HG03442 (cell line): ENCODE measurements at regions not wholly inside any gene's neighbourhood (a gene's known extent, or its start where the extent isn't known, plus 50 kb on each side); places are given as distances from the start of the nearest gene placed in this dataset.
"Not testable (repeated sequence)": the region's sequence is repeated elsewhere in the genome, so short reads cannot be mapped to it uniquely, and the experiment has no call there.

ENCODE experiments used
- ATAC-seq: cut with Tn5 transposase; IDR thresholded peaks from one replicate; pipeline ENCODE4 v1.9.1; 2021; ENCODE audit warnings: mild to moderate bottlenecking, moderate library complexity; ENCODE audit not compliant: unreplicated experiment

- no peak for ATAC-seq
These were observed 102.0 kb downstream of the CARTPT start for GRCh38 chr5:71821029-71821428.

GRCh38 chr5:71822065-71822464 lies 103.0 kb downstream of the CARTPT start:
- ATAC-seq, result not testable (repeated sequence)

GRCh38 chr5:71825992-71826391 lies 106.9 kb downstream of the CARTPT start:
- ATAC-seq, result no peak

DNA sequence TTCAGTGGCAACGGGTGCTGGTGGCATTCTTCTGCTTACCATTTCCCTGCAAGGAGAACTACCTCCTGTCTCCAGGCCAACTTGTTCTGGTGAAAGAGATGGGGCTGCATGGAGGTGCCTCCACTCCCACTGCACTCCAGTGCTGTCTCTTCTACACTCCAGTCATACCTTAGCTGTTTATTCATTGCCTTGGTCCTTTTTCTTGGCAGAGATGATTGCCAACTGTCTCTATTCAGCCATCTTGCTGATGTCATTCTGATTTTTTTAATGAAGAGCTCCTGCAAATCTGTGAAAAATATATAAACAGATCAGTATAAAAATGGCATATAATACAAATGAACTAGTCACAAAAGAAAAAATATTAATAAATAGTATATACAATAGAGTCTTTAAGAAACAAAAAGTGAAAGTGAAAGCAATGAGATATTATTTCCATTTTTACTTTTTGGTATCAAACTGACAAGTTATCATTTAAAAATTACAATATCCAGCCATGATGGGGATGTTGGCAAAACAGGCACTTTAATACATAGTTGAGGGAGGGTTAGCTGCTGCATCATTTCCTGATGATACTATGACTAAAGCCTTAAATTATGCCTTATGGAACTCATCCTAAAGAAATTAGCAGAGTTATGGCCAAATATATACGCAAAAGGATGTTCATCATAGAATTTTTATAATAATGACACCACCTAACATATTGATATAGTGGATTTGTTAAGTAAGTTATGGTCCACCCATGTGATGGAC lies 109.4 kb downstream of the CARTPT start:
- no peak for ATAC-seq

- ATAC-seq, result no peak
These were observed 110.1 kb downstream of the CARTPT start for GRCh38 chr5:71829206-71829605.

DNA sequence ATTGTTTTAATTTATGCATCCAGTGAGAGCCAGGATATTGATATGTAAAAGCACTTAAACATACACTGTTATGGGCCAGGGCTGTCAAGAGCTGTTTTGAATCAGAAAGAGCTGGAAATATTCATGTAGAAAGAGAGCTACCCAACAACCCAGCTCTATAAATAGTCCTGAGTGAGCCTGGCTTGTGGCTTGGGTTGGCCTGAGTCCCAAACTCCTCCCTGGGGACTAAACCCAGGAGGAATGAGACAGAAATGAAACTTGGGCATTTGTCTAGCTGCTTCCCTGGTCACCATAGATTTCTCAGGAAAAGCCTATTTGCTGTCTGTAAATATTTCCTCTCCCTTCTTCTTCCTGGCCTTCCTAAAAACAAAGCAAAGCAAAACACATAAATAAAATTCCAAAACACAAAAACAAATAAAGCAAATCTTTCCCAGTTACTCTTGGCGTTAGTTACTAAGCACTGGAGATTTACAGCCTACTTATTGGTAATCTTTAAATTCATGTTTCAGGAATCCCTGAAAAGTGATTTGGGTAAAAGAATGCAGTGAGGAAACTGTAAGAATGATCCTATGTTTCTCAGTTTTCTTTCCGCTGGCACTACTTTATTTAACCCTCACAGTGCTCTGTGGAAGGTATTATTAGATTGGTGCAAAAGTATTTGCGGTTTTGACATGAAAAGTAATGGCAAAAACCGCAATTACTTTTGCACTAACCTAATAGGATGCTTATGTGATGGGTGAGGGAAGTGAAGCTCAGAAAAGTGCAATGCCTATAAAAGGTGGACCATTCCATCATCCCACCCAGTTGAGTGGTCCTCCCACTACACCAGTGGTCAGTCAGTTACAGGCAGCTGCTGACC lies 111.8 kb downstream of the CARTPT start:
- ATAC-seq, result no peak

GRCh38 chr5:71832812-71833715 lies 114.0 kb downstream of the CARTPT start:
- ATAC-seq, result no peak

DNA sequence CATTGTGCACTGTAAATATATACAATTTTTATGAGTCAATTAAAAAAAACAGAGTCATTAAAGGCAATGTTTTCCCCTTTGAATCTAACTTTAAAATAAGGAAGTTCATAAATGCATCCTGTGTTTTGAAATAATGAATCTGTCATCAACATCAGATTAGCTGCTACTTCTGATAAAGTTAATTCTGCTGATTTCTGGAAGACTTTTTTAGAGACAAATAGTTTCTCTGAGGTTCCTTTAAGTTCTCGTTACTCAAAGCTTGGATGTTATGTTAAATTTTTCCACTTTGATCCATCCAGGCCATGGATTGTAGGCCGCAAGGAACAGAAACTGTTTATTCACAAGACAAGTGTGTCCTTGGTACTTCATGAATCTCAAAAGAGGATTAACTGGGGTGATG lies 115.5 kb downstream of the CARTPT start:
- no peak for ATAC-seq

DNA sequence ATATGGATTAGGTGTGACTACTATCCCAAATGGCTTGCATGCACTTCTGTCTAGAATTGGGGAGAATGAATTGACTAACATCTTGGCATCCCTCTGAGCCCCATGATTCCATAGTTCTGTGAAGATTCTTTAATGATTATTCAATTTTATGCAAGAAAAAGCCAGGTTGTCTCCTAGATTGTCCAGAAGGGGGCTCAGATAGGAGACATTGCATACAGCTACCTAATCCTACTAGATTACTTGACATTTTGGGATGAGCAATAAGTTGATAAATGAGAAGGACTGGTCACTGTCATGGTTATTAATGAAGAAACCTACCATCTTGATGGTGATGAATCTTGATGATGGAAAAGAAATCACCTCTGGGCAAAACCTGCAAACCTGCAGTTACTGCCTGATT lies 117.0 kb downstream of the CARTPT start:
- ATAC-seq, result no peak

GRCh38 chr5:71836559-71837112 lies 117.6 kb downstream of the CARTPT start:
- no peak for ATAC-seq

DNA sequence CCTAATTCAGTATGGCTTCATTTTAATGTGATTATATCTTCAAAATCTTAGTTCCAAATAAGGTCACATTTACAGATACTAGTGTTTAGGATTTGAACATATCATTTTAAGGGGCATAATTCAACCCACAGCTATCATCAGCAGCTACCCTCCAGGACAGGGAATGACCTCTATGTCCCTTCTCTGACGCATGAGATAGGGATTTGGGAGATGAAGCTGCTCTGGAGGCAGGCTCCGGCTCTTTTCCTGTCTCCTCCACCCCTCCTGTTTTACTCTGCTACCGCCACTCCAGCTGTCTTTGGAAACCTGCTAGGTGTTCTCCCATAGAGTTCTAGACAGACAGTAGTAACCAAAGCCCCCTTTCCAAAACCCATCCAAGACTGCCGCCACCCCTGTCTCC lies 119.2 kb downstream of the CARTPT start:
- no peak for ATAC-seq

GRCh38 chr5:71839096-71839884 lies 120.2 kb downstream of the CARTPT start:
- ATAC-seq, result no peak

DNA sequence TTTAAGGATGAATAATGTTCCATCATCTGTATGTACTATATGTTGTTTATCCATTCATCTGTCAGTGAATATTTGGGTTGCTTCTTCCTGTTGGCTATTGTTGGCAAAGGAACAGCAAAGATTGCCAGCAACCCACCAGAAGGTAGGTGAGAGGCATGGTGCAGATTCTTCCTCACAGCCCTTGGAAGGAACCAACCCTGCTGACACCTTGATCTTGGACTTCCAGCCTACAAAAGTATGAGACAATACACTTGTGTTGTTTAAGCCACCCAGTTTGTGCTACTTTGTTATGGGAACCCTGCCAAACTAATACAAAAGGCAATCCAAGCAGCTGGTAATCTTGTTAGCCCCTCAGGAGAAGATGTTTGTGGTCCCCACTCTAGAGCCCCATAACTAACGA lies 122.0 kb downstream of the CARTPT start:
- ATAC-seq, result no peak

DNA sequence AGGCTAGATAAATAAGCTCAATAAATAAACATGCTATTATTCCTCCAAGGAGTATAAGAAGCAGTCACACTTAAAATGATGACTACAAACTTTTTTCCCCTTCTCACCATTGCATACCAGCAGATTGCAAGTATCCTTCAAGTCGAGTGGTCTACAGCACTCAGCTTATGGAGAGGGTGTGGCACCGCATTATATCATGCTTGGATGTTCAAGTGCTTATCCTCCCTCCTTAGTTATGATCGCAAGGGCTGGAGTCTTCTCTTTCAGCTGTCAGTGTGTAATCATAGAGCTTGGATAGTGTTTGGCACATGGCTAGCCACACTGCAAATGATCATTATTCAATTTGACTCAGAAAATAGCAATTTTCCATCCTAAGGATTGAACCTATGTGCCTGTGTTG lies 124.0 kb downstream of the CARTPT start:
- ATAC-seq, result no peak

- ATAC-seq, result no peak
These were observed 125.8 kb downstream of the CARTPT start for GRCh38 chr5:71844862-71845261.

DNA sequence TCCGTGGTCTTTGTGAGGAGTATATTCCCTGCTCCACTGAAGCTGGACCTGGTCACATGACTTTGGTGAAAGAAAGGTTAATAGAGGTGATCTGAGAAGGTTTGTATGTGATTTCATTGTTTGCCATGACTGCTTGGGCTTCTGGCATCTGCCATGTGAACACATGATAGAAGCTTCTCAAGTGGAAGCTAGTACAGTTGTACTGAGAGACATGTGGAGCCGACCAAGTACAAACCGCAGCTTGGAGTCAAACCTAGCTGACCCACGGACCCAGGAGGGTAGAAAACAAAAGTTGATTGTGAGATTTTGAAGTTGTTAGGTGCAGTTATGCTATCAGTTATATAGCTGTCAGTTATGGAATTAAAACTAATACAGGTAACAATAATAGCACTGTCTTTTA lies 140.4 kb downstream of the CARTPT start:
- ATAC-seq, result no peak

GRCh38 chr5:71860048-71860447 lies 141.0 kb downstream of the CARTPT start:
- ATAC-seq, result no peak

DNA sequence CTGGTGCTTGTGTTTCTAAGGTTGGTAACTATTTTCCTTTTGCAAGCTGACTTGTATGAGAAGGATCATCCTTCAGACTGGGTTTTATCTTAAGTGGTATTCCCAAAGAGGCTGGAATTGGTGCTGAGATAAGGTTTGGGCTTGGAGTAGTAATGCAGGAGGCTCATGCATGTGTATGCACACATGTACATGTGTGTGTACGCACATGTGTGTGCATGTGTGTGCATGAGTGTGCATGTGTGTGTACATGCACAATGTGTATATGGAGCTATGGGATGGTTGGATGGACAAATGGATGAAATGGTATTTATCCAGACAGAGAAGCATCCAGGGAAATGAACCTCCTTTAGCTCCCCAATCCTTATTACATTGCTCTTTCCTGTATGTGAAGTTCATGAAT lies 142.6 kb downstream of the CARTPT start:
- no peak for ATAC-seq

GRCh38 chr5:71862087-71862486 lies 143.0 kb downstream of the CARTPT start:
- no peak for ATAC-seq

- no peak for ATAC-seq
These were observed 143.5 kb downstream of the CARTPT start for GRCh38 chr5:71862507-71863060.
